HG03025 (cell line): ENCODE measurements at regions not wholly inside any gene's neighbourhood (a gene's known extent, or its start where the extent isn't known, plus 50 kb on each side); places are given as distances from the start of the nearest gene placed in this dataset.
"Not testable (repeated sequence)": the region's sequence is repeated elsewhere in the genome, so short reads cannot be mapped to it uniquely, and the experiment has no call there.

Source experiments
- ATAC-seq: cut with Tn5 transposase; IDR thresholded peaks from one replicate; pipeline ENCODE4 v1.9.1; 2021; ENCODE audit warnings: mild to moderate bottlenecking, moderate library complexity; ENCODE audit not compliant: unreplicated experiment, low FRiP score

DNA sequence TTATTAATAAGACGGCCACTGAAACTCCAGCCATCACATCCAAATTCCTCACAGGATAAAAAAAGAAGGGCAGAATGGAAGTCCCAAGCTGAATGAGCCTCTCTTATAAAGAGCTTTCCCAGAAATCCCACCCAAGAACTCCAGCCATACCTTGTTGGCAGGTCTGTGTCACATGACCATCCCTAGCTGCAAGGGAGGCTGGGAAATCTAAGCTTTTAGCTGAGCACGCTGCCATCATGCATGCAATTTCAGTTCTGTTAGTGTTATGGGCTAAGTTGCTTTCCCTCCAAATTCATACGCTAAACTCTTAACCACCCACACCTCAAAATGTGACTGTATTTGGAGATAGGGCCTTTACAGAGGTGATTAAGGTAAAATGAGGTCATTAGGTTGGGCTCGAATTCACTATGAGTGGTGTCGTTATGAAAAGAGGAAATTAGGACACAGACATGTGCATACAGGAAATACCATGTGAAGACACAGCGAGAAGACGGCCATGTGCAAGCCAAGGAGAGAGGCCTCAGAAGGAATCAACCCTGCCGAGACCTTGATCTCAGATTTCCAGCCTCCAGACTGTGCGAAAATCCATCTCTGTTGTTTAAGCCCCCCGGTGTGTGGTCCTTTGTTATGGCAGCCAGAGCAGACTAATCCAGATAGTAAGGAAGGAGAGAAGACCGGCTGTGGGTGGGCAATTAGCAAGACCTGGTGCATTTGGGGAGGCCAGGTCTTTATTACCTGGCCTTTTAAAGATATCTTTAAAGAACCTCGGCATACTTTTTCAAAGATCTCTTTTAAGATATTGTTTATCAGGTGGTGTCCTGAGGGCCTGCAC lies 317.6 kb downstream of the BCOR start:
- no peak for ATAC-seq

DNA sequence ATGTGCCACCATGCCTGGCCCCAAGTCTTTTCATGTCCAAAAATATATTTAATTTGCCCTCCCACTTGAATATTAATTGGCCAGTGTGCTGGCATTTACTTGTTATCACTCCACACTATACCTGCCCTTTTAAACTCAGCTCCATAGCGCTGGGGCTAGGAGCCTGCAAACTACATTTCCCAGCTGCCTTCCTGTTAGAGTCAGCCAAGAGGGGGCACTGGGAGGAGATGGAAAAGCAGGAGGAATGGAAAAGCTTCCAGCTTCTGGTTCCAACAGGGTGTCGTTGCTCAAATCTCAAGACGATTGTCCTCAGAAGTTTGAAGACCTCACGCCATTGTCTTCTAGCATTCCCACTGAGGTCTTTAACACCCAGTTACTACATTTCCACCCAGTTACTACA lies 315.5 kb downstream of the BCOR start:
- no peak for ATAC-seq

DNA sequence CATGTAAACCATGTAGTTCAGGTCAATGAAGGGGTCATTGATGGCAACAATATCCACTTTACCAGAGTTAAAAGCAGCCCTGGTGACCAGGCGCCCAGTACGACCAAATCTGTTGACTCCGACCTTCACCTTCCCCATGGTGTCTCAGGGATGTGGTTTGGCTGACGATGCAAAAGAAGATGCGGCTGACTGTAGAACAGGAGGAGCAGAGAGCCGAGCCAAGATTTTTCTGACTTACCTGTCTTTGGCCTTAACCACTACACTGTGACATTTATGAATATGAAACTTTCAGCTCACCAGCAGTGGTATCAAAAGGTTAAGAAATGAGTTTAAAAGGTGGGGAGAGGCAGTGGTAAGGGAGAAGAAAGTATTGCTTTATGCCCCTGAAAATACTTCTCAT lies 309.8 kb downstream of the BCOR start:
- ATAC-seq, result no peak

DNA sequence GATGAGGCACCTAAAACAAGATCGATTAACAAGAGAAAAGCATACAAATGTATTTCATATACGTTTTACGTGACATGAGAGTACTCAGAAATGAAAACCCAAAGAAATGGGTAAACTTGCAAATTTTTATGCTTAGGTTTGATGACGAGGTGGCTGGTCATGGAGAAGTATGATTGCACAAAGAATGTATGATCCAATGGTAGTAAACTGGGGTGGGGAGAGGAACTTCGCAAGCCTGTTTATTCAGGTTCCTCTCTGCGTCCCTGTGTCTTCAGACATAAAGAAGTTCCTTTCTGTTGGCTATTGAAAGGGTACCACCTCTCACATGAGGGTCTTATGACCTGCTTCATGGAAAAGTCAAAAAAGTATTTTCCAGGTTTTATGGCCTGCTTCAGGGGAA lies 309.2 kb downstream of the BCOR start:
- no peak for ATAC-seq

DNA sequence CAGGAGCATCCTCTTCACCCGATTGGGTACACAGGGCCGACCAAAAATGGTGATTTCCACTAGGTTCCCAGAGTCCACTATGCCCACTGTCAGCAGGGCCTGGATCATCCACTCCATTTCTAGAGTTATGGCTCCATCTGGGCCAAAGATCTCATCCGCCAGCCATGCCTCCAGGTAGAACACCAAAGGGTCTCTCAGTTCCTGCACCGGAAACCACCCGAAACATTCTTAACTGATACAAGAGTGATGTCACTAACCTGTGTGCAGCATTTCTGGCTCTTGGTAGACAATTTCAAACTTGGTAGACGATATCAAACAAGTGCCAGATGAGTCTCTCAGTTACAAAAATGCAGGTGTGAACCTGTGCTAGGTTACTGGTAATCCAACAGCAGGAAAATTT lies 306.1 kb downstream of the BCOR start:
- ATAC-seq, result no peak

DNA sequence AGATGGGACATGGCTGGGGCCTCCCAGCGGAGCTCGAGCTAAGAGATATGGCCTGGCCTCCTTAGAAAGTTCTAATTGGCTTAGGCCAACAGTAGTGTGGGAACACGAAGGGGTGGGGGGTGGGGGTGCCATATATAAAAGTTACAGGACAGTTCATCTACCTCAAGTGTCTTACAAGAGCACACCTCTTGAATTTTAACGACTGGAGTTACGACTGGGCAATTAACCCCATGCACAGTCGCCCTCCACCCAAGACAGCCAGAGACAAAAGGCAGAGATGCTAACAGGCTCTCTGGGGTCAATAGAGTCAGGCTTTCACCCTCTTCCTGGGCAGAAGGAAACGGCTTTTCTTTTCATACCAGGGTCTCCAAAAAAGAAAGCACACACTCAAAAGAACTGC lies 302.2 kb downstream of the BCOR start:
- ATAC-seq, result no peak

DNA sequence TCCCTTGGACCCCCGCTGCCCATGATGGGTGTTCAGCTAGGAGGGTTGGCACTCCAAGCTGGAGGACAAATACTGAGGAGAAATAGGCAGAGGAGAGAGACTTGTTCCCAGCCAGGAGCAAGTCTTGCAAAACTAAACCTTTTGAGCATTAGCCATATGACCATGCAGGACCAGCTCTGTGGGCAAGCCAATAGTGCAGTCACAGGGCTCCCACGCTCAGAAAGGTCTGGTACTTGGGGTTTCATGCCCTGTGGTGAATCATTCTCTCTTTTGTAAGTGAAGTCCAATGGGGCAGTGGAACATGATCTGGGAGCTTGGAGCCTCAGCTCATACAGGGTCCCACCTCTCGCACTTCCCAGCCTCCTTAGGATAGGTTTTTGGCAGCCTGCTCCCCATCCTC lies 300.9 kb downstream of the BCOR start:
- ATAC-seq, result no peak

DNA sequence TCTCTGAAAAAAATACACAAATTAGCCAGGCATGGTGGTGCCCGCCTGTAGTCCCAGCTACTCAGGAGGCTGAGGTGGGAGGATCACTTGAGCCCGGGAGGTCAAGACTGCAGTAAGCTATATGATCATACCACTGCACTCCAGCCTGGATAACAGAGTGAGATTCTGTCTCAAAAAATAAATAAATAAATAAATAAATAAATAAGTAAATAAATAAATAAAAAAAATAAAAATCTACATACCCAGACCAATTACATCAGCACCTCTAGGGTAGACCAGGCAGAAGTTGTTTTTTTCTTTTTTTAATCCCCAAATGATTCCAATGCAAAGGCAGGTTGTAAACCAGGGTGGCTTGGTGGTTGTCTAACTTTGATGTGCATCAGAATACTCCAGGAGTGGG lies 299.3 kb downstream of the BCOR start:
- ATAC-seq, result not testable (repeated sequence)

DNA sequence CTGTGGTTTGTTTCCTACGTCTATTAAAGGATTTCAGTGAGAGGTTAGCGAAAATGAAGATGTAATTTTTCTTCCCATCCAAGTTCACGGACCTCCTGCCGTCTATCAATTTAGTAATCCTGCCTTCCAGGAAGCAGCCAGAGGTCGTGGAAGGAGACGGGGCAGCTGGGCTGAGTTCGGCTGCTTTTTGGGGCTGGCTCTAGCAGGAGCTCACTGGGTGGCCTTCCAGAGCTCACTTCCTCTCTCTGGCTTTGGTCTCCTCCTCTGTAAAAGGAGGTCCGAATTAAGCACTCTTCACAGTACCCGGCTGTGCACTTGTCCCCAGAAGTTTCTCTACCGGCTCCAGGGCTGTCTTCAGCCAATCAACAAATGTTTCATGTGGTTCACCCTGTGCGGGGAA lies 295.4 kb downstream of the BCOR start:
- no peak for ATAC-seq

DNA sequence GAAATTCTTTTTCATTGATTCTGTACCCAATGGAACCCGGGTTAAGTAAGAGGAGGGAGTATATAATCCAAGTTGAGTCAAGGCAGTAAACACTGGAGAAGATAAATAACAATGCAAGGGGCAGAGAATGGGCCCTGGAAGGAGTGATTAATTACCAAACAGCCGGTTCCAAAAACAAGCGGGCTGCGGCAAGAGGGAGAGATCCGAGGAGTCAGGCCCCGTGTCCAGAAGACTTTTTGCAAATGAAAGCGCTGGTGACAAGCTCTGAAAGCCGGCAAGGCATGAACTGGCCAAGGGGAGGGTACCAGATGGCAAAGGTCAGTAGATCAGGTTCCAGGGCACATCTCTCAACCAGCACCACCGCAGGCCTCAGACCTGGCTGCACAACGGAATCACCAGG lies 294.9 kb downstream of the BCOR start:
- ATAC-seq, result no peak

DNA sequence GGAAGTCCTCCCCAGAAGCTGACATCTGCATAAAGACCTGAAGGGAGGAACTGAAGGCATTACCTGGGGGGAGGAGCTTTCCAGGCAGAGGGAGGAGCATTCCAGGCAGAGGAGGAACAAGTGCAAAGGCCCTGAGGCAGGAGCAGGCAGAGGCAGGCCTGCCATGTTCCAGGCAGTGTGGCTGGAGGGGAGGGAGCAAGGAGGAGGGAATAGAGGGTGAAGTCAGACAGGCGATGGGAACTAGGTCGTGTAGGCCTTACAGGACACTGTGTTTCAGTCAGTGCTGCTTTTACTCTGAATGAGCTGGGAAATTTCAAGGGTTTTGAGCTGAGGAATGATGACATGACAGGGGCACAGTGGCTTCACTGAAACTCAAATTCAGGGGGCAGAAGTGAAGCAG lies 292.7 kb downstream of the BCOR start:
- ATAC-seq, result no peak

DNA sequence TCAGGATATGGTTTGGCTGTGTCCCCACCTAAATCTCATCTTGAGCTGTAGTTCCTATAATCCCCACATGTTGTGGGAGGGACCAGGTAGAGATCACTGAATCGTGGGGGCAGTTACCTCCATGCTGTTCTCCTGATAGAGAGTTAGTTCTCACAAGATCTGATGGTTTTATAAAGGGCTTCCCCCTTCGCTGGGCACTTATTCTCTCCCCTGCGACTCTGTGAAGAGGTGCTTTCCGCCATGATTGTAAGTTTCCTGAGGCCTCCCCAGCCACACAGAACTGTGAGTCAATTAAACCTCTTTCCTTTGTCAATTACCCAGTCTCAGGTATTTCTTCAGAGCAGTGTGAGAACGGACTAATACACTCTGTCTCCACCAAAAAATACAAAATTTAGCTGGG lies 291.9 kb downstream of the BCOR start:
- no peak for ATAC-seq

DNA sequence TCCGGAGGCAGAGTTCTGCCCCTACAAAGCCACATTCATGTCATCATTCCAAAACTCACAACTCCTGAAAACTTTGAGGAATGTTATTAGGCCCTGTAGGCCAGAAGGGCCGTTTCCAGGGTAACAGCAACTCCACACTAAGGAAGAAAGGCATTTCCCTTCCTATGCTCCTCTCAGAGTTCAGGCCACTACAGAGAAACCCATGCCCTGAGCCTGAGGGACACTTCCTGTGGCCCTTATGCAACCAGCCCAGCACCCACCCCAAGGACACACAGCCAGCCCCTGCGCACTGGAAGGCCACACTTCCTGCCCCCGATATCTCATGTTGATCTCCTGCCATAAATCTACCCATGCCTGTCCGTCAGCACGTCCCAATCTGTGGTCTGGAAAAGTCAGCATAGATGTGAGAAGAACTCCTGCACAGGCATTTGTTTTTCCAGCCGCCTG lies 289.3 kb downstream of the BCOR start:
- no peak for ATAC-seq

DNA sequence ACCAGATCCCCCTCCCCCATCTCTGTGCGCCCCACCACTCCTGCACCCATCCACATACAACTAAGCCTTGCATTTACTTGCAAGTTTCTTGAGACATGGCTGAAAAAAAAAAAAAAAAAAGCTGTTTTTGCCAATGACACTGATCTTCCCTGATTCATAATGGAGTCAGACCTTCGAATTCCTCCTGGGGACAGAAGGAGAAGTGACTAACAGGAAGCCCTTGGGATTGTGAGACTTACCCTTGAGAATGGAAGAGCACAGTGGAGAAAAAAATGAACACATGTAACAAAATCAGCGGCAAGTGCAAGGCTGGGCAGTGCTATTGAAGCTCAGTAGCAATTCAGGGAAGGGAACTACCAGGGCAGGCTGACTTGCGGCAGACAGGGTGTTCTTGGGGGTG lies 288.4 kb downstream of the BCOR start:
- ATAC-seq, result no peak

DNA sequence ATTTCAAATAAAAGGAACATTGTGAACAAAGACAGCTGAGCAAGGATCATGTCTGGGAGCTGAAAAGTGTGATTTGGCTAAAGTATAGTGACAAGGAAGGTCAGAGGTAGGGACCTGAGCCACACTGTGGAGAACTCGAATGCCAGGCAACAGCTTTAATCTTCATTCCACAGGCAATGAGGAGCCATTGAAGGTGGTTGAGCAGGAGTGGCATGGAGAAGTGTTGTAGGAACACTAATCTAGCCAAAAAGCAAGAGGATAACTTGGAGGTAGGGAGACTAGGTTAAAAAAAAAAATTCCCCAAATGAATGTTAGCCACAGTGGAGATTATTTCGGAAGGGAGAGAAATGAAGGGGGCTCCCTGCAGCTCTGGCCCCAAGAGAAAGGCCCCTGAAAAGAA lies 286.9 kb downstream of the BCOR start:
- ATAC-seq, result no peak

DNA sequence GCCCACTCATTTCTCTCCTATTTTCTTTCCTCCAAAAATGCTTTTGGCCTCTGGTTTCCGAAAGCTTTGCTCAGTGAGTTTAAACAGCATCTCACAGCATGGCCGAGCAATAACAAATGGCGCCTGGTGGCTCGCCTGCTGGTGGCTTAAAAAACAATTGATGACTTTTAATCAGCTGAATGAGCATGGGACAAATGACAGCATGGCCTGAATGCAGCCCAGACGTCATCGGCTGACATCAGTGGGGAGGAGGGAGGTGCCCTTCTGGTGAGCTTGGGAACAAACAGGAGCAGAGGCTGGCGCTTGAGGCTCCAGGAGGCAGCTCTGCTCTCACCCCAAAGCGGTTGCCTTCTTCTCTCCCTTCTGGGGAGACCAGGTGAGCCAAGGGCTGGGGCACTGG lies 286.4 kb downstream of the BCOR start:
- no peak for ATAC-seq

DNA sequence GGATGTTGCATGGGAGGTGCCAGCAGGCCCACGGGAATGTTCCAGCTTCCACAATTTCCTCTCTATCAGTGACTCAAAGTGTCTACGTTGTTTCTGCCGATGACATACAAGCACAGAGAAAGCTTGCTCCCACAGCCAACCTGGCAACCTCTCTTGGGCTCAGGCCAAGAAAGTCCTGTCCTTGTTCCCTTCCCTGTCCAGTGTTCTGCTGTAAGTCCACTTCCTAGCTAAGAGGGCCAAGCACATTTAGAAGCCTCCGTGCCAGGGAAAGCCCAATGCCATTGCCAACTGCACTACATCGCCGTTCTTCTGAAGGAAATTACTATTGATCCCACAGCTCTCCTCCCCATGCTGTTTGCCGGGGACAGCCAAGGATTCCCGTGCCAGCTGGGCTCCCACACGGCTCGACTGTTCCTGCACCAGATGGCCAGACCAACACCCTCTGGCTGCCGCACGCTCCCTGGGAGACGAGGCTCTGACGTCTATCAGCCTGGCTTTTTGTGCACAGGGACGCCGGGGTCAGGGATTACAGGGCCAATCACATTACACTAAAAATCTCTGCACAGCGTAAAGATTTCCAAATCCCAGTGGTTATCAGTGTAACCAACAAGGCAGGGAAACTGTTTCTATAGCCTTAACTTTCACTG lies 284.0 kb downstream of the BCOR start:
- ATAC-seq, result no peak

DNA sequence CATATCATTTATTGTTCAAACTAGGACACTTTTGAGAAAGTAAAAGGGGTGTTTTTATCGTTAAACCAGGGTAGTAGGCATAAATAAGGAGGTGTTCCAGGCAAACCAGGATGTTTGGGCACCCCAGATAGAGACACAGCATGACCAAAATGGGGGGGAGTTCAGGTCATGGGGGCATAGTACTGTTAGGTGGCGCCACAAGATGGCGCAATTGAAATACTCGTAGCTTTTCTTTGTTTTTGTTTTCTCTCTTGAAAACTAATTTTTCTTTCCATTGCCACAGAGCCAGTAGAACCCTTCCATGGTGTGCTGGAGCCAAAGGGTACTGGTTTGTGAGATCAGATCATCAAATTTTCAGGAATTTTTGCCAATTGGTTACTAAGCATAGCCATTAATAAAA lies 283.4 kb downstream of the BCOR start:
- ATAC-seq, result no peak

DNA sequence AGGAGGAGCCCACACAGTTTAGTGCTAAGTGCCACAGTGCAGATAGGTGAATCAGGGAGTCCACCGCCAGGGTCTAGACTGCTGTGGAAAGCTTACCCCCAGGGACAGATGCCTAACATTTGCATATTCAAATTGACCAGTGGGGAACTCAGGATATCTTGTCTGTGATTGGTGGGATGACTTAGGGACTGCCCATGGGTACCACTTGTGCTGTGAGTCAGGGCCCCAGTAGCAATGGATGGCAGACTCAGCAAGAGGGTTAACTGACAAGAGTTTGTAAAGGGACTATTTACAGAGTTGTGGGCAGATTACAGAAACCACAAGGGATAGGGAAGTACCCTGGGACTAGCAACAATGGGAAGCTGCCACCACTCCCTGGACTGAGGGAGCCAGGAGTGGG lies 282.1 kb downstream of the BCOR start:
- no peak for ATAC-seq

DNA sequence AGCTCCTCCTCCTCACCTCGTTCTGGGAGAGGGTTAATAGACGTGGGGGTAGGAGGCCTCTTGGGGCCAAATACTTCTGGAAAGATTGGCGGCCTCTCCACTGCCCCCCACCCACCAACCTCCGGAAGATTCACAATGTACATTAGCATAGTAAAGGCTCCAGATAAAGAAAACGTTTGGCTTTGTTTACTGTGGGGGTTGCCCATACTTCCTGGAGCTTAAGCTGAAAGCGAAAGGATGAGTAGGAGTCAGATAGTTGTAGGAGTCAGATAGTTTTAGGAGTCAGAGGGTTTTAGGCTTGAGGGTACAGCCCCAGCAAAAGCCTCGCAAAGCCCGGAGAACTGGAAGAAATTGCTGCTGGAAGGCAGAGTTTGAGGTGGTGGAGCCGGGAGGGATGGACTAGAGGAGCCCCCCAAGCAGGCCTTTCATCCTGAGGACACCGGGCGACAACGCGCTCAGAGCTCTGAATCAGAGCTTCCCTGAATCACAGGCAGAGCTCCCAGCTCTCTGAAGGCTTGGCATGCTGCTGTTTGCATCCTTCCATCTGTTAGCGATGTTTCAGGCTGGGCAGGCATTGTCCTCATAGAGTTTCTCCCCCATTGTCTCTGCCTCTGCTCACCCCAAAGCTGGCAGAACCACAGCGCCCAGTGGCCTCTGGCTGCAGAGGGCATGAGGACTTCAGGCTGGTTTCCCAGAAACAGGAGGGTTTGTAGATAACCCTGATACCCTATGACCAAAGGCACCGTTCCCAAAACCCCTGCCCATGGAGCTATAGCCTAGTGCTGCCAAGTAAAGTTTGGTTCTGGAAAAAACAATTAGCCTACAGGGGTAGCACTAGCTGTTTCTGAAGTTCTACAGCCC lies 280.7 kb downstream of the BCOR start:
- ATAC-seq, result no peak

DNA sequence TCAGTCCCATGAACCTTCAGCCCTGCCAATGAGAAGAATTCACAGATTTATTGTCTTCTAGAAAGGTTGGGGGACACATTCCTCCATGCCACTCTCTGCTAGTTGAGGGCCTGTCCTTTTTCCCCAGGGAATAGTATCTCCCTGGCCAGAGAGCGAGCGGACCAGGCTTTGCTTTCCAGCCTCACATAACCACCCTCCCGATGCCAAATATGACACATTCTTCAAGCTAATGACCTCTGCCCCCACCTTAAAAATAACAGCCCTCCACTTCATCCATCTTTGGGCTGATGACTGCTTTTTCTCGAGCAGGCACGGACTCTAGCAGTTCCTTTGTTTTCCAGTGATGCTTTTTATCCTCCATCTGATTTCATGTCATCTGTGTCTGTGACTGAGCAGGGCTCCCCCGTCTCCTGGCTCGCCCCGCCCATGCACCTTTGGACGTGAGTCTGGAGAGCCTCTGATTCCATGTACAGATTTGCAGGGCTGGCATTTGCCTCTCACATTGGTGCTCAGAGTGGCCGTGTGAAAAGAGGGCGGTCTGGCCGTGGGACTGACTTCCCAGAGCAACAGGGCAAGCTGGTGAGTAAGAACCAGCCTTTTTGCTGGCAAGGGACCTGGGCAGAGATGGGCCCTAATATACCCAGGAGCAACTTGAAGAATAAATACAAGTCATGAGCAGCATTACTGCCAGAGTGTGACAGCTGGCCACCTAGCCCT lies 279.8 kb downstream of the BCOR start:
- ATAC-seq, result no peak
